ENCODE measurements at regions not wholly inside any gene's neighbourhood (a gene's known extent, or its start where the extent isn't known, plus 50 kb on each side); places are given as distances from the start of the nearest gene placed in this dataset.

DNA sequence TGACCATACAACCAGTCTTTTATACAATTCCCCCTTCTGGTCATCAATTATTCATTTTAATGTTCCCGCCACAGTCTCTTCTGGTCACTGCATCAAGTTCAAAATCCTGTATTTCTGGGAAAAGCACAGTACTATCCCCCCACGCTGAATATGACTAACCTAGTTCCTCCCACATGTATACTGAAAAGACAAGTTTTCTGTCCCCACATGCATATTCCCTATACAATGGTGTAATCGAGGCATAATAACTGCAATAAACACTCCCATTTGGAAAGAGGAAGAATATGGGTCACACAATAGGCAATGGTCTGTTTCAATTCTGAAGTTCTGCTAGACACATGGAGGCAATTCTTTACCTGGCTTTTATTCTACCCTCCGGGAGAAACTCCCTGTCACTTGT is 344.9 kb downstream of the EFNA5 start:
- no peak for DNase-seq (ENCODE audit: low read depth in 2 of 2)

DNA sequence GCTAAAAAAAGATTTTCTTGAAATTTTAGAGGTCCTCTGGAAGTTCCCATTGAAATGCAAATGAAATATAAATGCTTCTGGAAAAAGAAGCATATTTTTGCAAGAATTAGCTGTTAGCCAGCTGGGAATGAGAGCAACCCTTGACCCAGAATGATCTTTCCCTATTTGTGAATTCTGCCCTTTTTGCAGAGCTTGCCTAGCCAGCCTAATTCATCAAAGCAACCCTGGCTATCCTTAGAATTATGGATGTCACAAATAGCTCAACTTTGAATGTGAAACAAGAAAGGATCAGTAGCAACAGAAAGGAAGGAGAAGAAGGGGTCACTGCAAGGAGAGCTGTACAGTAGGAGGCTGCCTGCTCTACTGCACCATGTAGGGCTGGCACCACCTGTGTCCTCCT is 345.9 kb downstream of the EFNA5 start:
- no peak for DNase-seq (ENCODE audit: low read depth in 2 of 2)

DNA sequence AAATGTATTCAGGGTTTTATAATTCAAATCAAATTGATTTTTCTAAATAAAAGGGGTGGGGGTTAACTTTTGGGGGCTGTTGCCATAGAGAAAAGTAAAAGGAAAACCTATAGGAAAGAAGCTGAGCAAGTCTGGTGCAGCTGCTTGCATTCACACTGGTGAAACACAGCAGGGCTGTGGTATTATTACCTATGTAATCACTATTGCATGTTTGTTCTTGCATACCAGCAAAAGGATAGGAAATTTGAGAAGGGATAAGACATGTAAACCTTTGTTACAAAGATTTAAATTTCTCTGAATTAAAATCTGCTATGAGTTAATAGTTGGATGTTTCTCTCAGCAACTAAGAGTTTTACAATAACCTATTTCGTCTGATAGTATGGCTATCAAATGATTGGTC is 346.7 kb downstream of the EFNA5 start:
- DNase-seq (ENCODE audit: low read depth in 2 of 2): no peak

DNA sequence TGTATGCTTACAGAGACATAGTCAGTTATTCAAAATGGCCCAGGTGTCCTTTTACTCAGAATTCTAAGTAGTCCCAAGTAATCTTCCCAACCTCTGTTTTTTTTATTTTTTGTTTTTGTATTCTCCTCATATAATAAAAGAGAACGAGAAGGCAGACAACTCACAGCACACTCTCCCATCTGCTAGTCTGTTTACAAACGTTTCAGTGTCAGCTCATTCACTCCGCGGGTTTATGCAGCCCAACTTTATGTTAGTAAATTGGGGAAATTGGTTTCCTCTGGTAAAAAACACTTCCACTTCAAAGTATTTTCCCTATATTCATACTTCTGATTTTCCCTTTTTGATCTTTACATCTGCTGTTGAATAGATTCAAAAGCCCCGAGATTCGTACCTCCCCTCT is 347.2 kb downstream of the EFNA5 start:
- no peak for DNase-seq (ENCODE audit: low read depth in 2 of 2)

DNA sequence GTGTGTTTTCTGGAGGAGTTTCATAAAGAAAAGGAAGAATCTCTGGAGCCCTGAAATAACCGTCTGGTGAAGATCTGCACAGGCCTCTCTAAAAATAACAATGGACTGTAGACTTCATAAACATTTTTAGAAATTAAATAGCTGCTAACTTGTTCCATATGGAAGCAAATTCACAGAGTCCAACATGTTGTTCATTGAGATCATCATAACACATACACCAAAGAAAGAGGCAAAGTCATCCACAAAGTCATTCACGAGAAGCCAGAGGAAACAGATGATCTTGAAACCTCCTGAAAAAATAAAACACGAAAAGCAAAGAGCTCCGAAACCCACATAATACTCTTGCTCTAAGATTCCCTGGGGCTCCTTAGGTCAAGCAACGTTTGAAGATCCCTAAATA is 347.8 kb downstream of the EFNA5 start:
- no peak for DNase-seq (ENCODE audit: low read depth in 2 of 2)

DNA sequence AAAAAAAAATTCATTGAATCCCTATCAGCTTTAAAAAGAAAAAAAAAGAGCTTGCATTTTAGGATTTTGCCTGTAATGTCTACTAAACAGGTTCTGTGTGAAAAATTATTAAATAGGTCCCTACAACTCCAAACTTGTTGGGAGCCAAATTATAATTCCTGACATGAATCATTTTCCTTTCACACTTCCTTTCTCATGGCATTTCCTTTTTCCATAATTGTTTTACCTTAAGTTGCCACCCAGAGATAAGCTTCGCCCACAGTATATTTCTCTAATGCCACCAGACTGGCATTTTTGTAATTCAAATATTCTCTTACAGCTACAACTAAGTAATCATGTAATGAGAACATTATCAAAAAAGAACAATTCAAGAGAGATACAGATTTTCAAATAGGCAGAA is 348.8 kb downstream of the EFNA5 start:
- no peak for DNase-seq (ENCODE audit: low read depth in 2 of 2)

DNA sequence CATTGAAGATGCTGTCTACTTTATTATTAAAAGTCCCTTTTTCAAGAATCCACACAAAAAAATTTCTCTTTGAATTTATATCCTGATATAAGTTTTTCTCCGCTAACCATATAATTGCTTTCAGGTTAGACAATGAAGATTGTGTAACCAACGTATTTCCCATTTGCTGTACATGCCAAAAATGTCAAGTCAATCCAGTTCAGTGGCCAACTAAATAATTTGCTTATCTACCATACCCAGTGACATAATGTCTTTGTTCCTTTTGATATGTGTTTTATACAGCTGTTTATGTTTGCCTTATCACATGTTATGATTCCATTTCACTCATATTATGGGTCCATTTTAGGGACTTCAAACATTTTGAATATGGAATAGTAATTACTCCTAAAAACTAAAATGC is 349.9 kb downstream of the EFNA5 start:
- DNase-seq (ENCODE audit: low read depth in 2 of 2): no peak

DNA sequence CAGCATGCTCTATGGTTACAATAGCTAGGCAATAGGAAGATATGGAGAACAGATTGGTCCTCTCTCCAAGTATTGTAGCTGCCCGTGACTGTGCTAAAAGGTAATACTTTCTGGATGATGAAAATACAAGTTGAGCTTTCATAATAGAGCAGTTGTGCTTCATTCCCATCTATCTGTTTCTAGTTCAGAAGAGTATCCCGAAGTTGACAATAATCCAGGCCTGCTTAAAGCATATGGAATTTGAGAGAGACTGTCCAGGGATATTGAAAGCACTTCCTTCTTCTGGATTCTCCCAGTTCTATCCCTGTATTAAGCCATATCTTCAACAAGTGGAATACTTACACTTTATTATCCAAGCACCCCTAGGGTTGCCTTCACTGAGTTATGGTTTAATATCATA is 350.4 kb downstream of the EFNA5 start:
- DNase-seq (ENCODE audit: low read depth in 2 of 2): no peak

DNA sequence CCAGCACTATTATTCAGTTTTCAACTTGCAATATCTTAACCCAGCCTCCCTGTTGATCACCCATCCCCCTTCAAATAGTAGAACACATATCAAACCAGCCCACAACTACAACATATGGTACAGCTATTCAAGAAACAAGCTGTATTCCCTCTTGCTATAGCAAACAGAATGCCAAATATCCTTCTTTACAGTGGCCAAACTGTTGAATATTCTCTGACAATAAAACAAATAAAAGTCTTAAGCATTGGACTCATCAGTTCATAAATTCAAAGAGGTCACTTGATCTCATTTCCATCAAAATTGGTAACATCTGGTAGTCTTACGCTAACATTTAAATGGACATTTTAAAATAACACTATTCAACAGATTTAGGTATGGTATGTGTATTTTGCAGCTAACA is 350.8 kb downstream of the EFNA5 start:
- no peak for DNase-seq (ENCODE audit: low read depth in 2 of 2)

DNA sequence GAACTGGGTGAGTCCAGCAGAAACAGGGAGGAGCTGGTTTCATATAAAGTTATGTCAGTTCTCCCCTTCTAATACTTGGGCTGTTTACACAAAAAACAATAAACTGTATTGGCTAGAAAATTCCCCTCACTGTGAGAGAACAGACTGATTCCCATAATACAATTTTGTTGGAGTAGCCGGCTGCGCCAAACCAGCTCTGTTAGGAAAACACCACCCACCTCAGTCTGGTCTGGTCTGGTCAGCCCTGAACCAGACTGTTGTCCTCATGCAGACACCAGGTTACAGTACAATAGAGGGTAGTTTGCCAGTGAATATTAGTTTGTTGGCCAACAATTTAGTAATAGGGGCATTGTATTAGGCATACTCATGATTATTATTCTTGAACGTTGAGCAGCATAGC is 356.4 kb downstream of the EFNA5 start:
- no peak for DNase-seq (ENCODE audit: low read depth in 2 of 2)

DNA sequence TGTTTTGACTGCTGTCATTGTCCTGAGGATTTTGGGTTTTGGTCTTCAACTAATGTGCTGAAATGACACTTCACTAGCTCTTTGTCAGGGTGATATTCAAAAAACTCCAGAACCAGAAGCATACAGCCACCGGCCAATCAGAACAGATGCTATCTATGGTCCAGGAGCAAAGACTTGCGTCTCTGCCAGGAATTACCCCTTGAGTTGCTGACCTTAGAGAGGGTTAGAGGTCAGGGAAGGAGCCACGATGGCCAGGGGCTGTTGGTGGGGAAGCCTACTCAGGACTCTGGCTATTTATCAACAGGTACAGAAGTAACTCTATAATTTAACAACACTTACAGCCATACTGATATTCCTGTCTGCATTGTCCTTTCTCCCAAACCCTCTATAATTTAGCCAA is 356.8 kb downstream of the EFNA5 start:
- DNase-seq (ENCODE audit: low read depth in 2 of 2): no peak

DNA sequence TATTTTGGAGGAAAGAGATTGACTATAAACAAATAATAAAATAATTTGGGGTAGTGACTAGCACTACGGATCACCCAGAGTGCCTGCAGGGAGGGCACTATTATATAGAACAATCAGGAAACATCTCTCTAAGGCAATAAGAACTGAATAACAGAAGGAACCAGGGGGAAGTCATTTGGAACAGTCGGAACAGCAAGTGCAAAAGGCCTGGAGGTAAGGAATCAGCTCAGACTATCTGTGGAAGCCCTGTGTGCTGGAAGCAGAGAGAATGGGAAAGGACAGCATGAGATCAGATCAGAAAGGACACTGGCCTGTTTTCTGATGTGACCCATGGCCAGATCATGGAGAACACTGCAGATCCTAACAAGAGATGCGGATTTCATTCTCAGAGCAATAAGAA is 357.6 kb downstream of the EFNA5 start:
- no peak for DNase-seq (ENCODE audit: low read depth in 2 of 2)

DNA sequence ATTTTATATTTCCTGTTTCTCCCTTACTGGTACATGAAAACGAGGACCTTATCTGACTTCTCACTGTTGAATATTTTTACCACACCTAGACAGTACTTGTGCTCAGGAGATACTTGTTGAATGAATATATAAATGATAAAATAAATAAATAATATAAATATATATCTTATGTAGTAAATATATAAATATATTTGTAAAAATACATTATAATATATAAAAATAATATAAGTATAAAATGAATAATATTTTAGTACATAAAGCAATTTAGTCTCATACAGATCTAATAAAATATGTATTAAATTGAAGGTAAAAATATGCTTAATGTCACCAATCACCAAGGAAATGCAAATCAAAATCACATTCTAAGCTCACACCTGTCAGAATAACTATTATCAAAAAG is 360.6 kb downstream of the EFNA5 start:
- no peak for DNase-seq (ENCODE audit: low read depth in 2 of 2)

DNA sequence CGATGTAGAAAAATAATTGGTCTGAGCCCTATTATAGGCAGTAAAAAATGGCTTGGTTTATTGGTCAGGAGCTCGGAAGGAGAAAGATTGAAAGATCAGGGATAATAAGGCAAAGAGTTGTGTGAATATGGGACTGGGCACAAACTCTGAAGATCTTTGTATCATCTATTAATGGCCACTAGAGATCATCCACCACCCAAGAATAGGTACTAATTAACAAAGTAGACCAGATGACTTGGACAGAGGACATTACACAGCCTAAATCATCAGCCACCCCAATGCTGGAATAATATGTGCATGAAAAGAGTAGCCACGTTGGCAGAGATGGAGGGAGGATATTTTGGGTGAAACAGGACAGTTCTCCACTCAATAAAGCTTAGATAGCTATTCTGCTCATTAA is 364.1 kb downstream of the EFNA5 start:
- no peak for DNase-seq (ENCODE audit: low read depth in 2 of 2)

DNA sequence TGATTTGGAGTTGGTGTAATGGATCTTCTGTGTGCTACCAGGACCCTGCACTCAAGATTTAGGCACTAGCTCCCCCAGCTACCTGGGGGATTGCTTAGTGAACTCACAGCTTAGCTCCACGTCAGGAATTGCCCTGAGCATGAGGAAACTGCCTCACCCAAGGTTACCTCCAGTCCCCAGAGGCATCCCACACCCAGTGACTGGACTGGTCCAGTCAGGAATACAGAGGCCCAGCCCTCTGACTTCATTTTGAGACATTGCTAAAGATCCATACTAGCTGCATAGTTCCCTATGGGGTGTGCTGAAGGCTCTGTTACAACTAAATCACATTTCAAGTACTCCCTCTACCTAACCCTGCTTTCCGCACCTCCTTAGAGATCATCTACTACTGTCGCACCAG is 364.7 kb downstream of the EFNA5 start:
- no peak for DNase-seq (ENCODE audit: low read depth in 2 of 2)

DNA sequence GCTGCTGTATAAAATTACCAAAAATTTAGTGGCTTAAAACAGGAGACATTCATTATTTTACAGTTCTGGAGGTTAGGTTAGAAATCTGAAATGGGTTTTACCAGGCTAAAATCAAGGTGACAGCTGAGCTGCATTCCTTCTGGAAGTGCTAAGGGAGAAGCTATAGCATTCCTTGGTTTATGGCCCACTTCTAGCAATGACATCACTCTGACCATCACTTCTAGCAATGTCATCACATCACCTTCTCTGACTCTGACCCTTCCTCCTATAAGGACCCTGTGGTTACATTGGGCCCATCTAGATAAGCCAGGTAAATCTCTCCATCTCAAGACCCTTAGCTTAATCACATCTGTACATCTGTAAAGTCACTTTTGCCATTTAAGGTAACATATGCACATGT is 366.1 kb downstream of the EFNA5 start:
- DNase-seq (ENCODE audit: low read depth in 2 of 2): no peak

DNA sequence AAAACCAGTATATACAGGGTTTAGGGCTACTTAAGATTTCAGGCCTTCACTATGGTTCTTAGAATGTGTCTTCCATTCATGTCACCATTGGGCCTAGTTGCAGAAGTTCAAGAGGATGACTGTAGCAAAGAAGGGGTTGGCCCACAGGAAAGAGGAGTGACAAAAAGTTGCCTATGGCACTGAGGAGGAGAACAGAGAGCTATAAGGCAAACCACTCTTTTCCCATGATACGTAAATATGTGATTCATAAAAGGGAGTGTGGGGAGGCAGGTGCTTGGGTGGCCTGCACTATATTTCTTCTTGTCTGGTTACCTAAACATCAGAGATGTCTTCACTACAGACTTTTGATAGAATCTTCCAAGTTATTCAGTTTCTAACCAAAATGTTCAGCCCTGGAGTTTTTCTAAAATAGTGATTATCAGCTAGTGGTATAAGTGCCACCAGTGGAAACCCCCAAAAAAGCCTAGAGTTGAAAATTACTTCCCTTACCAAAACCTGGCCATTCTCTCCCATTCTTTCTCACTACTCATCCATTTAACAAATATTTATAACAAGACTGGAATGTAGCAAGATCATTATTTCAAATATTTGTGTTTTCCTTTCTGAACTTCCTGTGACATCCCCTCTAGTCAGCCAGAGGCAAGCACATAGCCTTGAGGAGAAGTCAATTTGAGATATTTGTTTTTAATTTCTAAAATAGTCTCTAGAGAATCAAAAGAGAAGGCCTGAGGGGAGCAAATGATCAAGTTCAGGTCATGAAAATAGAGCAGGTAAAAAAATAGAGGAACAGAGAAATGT is 367.4 kb downstream of the EFNA5 start:
- DNase-seq (ENCODE audit: low read depth in 2 of 2): no peak

DNA sequence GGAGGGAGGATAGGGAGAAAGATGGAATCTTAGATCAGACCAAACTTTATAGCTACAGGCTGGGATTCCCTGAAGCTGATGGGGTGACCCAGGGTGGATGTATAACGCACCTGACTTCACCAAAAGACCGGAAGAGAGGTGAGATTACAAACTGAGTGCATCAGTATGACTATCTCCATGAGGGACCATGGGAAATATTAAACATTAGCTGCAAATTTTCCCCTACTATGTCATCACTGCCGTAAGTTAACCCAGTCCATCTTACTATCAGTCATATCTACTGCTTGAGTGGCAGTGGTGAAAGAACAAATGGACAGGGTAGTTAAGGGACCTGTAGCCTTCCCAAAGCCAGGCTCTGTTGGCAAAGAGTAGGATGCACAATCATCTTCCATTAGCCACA is 368.3 kb downstream of the EFNA5 start:
- no peak for DNase-seq (ENCODE audit: low read depth in 2 of 2)

DNA sequence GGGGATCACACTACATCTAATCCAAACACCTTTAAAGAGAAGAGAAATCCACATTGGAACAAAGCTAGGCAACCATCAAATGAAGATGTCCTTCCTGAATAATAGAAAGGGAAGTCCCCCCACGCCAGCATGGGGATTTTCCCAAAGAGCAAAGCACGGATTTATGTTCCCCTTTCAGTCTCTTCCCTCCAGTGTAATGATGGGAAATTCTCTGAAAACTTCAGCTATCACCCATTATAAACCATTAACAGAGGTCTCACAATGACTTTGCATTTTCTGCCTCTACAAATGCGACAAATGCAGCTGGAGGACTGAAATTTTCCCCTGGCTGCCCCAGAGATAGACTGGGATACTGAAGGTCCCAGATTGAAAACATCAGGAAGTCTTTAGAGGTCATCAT is 368.7 kb downstream of the EFNA5 start:
- DNase-seq (ENCODE audit: low read depth in 2 of 2): no peak

DNA sequence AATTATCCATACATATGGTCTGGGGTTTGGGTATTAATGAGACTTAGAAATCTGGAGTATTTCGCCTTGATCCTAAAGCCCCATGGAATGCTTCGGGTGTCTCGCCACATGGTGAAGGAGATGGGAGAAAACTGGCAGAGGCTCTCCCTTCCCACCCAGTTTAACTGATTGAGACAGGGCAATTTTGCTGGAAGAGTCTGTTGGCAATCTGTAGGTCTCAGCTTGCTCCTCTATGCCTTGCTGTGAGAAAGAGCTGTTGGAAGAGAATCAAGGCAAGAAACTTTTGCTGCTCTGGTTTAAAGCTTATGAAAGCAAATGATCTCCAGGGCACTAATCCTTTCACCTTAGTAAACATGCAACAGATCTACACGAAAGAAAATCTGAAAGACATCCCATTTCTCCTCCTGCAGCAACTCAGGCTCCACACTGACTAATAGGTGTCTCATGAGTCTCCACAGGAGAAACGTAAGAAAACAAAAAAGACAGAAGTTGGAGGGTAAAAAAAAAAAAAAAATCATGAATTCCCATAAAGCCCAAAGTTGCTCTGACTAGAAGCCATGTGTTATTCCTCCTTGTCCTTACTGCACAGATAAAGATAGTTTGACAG is 369.9 kb downstream of the EFNA5 start:
- no peak for DNase-seq (ENCODE audit: low read depth in 2 of 2)

DNA sequence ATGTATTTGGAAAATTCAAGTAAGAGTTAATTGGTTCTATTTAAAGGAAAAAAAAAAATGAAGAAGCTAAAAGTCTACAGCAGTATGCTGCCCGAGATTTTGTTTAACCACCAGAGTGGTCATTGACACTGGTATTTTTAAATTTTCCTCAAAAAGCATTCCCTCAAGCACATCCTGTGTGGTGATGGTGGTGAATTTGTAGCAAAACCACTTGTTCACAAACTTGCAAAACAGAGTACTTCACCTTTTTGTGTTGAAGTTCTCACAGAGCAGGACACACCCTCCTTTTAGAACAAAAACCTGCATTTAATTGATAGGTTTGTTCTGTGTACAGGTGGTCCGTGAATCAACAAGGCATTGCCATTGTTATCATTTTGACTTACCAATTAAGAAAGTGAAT is 374.2 kb downstream of the EFNA5 start:
- DNase-seq (ENCODE audit: low read depth in 2 of 2): no peak

DNA sequence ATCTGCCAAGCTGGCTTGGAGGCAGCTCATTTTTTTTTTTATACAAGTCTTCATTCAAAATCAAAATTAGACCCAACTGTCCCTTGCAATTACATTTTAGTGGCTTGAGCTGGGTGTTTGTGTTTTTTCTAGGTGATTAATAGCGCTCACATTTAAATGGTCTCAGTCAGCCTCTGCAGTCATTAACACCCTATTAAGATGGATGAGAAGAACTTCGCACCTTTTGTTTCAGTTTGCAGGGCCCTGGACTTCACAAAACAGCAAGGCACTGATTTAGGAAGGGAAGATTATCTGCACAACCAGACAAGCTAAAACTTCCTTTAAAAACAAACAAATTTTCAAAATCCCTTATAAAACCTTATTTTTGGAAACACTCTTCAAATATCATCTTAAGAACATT is 374.8 kb downstream of the EFNA5 start:
- DNase-seq (ENCODE audit: low read depth in 2 of 2): no peak

DNA sequence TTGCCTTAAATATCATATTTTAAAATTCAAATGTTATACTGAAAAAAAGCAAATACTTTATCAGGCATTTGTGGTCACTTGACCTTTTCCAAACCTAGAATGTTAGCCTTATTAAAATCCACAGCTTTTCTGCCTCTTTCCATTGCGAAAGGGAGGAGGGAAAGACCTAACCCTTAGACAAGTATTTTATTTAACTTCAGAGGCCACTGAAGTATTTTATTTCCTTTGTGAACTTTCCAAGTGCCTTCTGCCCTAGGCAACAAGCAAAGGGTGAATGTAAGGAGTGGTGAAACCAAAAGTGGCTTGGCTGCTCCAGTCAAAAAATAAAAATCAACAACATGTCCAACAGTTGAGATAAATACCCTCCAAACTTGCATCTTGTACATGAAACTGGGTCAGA is 376.1 kb downstream of the EFNA5 start:
- DNase-seq (ENCODE audit: low read depth in 2 of 2): no peak

DNA sequence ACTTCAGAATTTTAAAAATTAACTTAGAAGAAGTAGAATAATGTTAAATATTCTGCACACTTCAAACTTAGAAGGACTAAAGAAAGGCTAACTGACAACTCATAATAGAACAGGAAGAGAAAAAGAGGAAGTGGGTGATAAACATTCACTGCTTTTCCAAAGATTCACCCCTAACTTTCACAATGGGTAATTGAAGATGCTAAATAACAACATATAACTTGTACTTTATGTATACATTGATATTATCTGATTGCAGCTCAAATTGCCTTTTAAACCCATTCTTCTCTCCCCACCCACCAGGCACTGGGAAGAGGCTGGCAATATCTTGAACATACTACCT is 376.6 kb downstream of the EFNA5 start:
- DNase-seq (ENCODE audit: low read depth in 2 of 2): no peak

Measured in stimulated activated CD4-positive, alpha-beta T cell treated with anti-CD3 and anti-CD28 coated beads, Interleukin-12 subunit alpha, Interleukin-12 subunit beta, amount 100 ng/mL, for 24 hours (primary cell).